ENCODE measurements at regions not wholly inside any gene's neighbourhood (a gene's known extent, or its start where the extent isn't known, plus 50 kb on each side); places are given as distances from the start of the nearest gene placed in this dataset.

DNA sequence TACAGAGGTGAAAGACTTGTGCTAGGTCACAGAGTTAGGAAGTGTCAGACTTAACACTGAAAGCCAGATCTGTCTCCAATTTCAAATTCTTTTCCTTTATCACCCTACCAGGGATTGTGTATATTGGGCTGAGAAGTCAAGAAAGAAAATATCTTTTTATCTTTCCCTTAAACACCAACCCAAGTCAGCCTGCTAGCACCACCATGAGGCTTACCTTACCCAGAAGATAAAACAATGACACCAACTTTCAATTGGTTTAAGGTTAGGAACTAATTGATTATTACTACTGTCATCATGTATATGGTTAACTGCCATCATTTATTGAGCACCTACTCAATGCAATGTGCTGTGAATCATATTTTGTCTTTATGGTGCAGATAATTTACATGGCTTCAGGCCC lies 178.9 kb upstream of the FOXD3 start:
- H3K4me2 ChIP-seq (ENCODE audit: low read length) = no peak overlapping the region
- no peak overlapping the region for H3K27ac ChIP-seq (ENCODE audit: low read depth, low read length, poor library complexity, severe bottlenecking)
- no TSS peak for BruUV-seq (replicated peaks)
- no peaks in the 10 kb centered on the region for H3K79me2 ChIP-seq (ENCODE audit: insufficient read depth, low read depth, low read length)
- no peaks in the 10 kb centered on the region for H3K4me1 ChIP-seq (ENCODE audit: insufficient read depth, low read length, poor library complexity, severe bottlenecking)
- TF ChIP-seq, protein P1, sequence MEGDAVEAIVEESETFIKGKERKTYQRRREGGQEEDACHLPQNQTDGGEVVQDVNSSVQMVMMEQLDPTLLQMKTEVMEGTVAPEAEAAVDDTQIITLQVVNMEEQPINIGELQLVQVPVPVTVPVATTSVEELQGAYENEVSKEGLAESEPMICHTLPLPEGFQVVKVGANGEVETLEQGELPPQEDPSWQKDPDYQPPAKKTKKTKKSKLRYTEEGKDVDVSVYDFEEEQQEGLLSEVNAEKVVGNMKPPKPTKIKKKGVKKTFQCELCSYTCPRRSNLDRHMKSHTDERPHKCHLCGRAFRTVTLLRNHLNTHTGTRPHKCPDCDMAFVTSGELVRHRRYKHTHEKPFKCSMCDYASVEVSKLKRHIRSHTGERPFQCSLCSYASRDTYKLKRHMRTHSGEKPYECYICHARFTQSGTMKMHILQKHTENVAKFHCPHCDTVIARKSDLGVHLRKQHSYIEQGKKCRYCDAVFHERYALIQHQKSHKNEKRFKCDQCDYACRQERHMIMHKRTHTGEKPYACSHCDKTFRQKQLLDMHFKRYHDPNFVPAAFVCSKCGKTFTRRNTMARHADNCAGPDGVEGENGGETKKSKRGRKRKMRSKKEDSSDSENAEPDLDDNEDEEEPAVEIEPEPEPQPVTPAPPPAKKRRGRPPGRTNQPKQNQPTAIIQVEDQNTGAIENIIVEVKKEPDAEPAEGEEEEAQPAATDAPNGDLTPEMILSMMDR (conservative IDR thresholded peaks at IDR 0.05; ENCODE audit: low read length) = no peak
- TF ChIP-seq EZH2phosphoT487 (IDR thresholded peaks at IDR 0.05; ENCODE audit: borderline replicate concordance, low read depth, low read length) = no peak
- POLR2A ChIA-PET = no interaction called here
- H3K9me3 ChIP-seq (ENCODE audit: low read length) = no peaks in the 10 kb centered on the region
- H3K4me3 ChIP-seq (ENCODE audit: low read depth, low read length, poor library complexity, severe bottlenecking) = no peak overlapping the region
- no peaks in the 10 kb centered on the region for H3K9me2 ChIP-seq (ENCODE audit: insufficient read depth, low read length)
- intact Hi-C loops (cut with micrococcal nuclease; ENCODE audit: unreplicated experiment) = no loop called here
- H4K20me1 ChIP-seq (ENCODE audit: insufficient read depth, low read length) = no peaks in the 10 kb centered on the region
- H2AFZ ChIP-seq (ENCODE audit: low read length) = no peak overlapping the region
- DNase-seq (ENCODE audit: low spot score) = no peak
- CTCF ChIA-PET (ENCODE audit: unreplicated experiment) = no interaction called here
- H3K36me3 ChIP-seq (ENCODE audit: insufficient read depth, low read length) = no peaks in the 10 kb centered on the region

DNA sequence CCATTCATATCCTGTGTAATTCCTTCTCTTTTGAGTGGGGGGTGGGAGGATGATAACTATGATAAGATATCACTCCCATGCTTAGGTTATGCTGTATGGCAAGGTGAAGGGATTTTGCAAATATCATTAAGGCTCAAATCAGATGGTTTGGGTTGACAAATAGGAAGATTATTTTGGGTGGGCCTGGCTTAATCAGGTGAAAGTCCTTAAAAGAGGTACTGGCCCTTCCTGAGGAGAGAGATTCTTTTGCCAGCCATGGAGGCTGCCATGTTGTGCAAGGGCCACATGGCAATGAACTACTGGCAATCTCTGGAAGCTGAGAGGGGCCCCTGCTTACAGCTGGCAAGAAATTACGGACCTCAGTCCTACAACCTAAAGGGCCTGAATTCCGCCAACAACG lies 174.6 kb upstream of the FOXD3 start:
- intact Hi-C loops (cut with micrococcal nuclease; ENCODE audit: unreplicated experiment) = no loop called here
- CTCF ChIA-PET (ENCODE audit: unreplicated experiment) = no interaction called here

More for the DNA sequence above, 174.6 kb upstream of the FOXD3 start:
- H2AFZ ChIP-seq (ENCODE audit: low read length) = no peak overlapping the region
- BruUV-seq (replicated peaks) = no TSS peak
- no peaks in the 10 kb centered on the region for H4K20me1 ChIP-seq (ENCODE audit: insufficient read depth, low read length)
- no peak for DNase-seq (ENCODE audit: low spot score)
- TF ChIP-seq EZH2phosphoT487 (IDR thresholded peaks at IDR 0.05; ENCODE audit: borderline replicate concordance, low read depth, low read length) = no peak
- TF ChIP-seq, protein P1 (conservative IDR thresholded peaks at IDR 0.05; ENCODE audit: low read length) = no peak
- no peak overlapping the region for H3K4me2 ChIP-seq (ENCODE audit: low read length)
- H3K4me3 ChIP-seq (ENCODE audit: low read depth, low read length, poor library complexity, severe bottlenecking) = no peak overlapping the region
- H3K79me2 ChIP-seq (ENCODE audit: insufficient read depth, low read depth, low read length) = no peaks in the 10 kb centered on the region
- H3K9me3 ChIP-seq (ENCODE audit: low read length) = no peaks in the 10 kb centered on the region
- no peaks in the 10 kb centered on the region for H3K9me2 ChIP-seq (ENCODE audit: insufficient read depth, low read length)
- no peaks in the 10 kb centered on the region for H3K36me3 ChIP-seq (ENCODE audit: insufficient read depth, low read length)
- POLR2A ChIA-PET = no interaction called here
- H3K4me1 ChIP-seq (ENCODE audit: insufficient read depth, low read length, poor library complexity, severe bottlenecking) = no peaks in the 10 kb centered on the region
- H3K27ac ChIP-seq (ENCODE audit: low read depth, low read length, poor library complexity, severe bottlenecking) = no peak overlapping the region

All from OCI-LY7 (cell line).